PC-9 (cell line): ENCODE measurements at regions not wholly inside any gene's neighbourhood (a gene's known extent, or its start where the extent isn't known, plus 50 kb on each side); places are given as distances from the start of the nearest gene placed in this dataset.

Experiments used
- BruUV-seq: library from RNA; stranded (reverse); fragments of 400-500 nt; replicated peaks from 2 replicates; lab custom pipeline; 2021; lab: Mats Ljungman, UMichigan
- CTCF ChIA-PET: fragments of 300-600 bp; sonication (Branson Sonifier 250); formaldehyde crosslinking; loops from one replicate; lab custom pipeline; 2022; ENCODE audit warnings: antibody characterized with exemption; lab: Charles Lee
- POLR2A ChIA-PET: fragments of 300-600 bp; sonication (Branson Sonifier 250); formaldehyde crosslinking; loops from one replicate; lab custom pipeline; 2022; ENCODE audit warnings: antibody characterized with exemption; ENCODE audit not compliant: unreplicated experiment; lab: Charles Lee
- DNase-seq, 2 experiments: peaks; one replicate each; pipeline versions ENCODE4 v3.0.0 to v3.0.0-alpha.2; 2015 to 2022; ENCODE audit warnings: mixed read lengths in 1 of 2
- H2AFZ ChIP-seq: fragments of 200-600 bp; sonication (generic); 2 replicates; pipeline ENCODE4 v1.8.1; 2017; ENCODE audit warnings: antibody characterized with exemption
- H3F3A ChIP-seq: fragments of 200-600 bp; sonication (generic); 2 replicates; pipeline ENCODE4 v1.8.1; 2017; ENCODE audit warnings: antibody characterized with exemption, mild to moderate bottlenecking, low read depth; ENCODE audit not compliant: insufficient read depth
- H3K27ac ChIP-seq: fragments of 200-600 bp; sonication (generic); 2 replicates; pipeline ENCODE4 v1.6.1; 2016; ENCODE audit warnings: mixed run types
- H3K27me3 ChIP-seq: fragments of 200-600 bp; sonication (generic); 2 replicates; pipeline ENCODE4 v1.6.1; 2016; ENCODE audit warnings: low read depth, mixed run types; ENCODE audit not compliant: insufficient read depth
- H3K36me3 ChIP-seq: fragments of 200-600 bp; sonication (generic); 2 replicates; pipeline ENCODE4 v1.6.1; 2016; ENCODE audit warnings: low read depth, mixed run types
- H3K4me1 ChIP-seq: fragments of 200-600 bp; sonication (generic); replicated peaks from 2 replicates; pipeline ENCODE4 v1.6.1; 2016; ENCODE audit warnings: mixed run types; ENCODE audit not compliant: insufficient read depth
- H3K4me2 ChIP-seq: fragments of 200-600 bp; sonication (generic); 2 replicates; pipeline ENCODE4 v1.6.1; 2017; ENCODE audit warnings: mixed run types
- H3K4me3 ChIP-seq: fragments of 200-600 bp; sonication (generic); 2 replicates; pipeline ENCODE4 v1.6.1; 2016; ENCODE audit warnings: mixed run types
- H3K79me2 ChIP-seq: fragments of 200-600 bp; sonication (generic); 2 replicates; pipeline ENCODE4 v1.6.1; 2017; ENCODE audit warnings: low read depth, mixed run types
- H3K9me2 ChIP-seq: fragments of 200-600 bp; sonication (generic); 2 replicates; pipeline ENCODE4 v1.8.1; 2017; ENCODE audit warnings: mild to moderate bottlenecking; ENCODE audit not compliant: insufficient read depth
- H3K9me3 ChIP-seq: fragments of 200-600 bp; sonication (generic); 2 replicates; pipeline ENCODE4 v1.8.1; 2016; ENCODE audit warnings: low read depth; ENCODE audit not compliant: insufficient read depth
- H4K20me1 ChIP-seq: fragments of 200-600 bp; sonication (generic); 2 replicates; pipeline ENCODE4 v1.8.1; 2017; ENCODE audit not compliant: insufficient read depth
- EZH2 ChIP-seq: fragments of 200-600 bp; sonication (generic); IDR thresholded peaks from 2 replicates; pipeline ENCODE4 v1.8.0; 2017; ENCODE audit warnings: antibody characterized with exemption, low read depth
- intact Hi-C: fragments of 100-400 bp; cut with micrococcal nuclease; formaldehyde crosslinking; loops from one replicate; pipeline ENCODE4 v1.10.0; 2022; ENCODE audit not compliant: unreplicated experiment
- TF ChIP-seq, protein P1 (sequence below): fragments of 200-600 bp; sonication (generic); conservative IDR thresholded peaks from 2 replicates; pipeline ENCODE4 v1.6.1; 2017; ENCODE audit warnings: mixed run types, antibody characterized with exemption, mild to moderate bottlenecking, moderate library complexity

DNA sequence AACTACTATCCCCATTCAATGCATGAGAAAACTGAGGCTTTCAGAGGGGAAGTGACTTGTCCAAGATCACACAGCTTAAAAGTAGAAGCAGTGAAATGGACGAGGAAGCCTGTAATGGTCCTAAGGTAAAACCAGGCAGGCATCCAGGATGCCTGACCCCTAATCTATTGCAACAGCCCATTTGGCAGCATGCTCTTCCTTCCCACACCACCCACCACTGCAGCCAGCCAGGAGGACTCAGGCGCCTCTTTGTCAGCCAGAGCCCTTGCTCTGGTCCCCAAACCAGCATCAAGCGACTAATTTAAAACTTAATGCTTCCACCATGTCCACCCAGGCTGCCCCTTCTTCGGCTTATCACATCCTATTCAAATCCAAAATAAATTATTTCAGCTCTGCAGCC is 541.6 kb downstream of the CDK5RAP2 start:
- H3K79me2 ChIP-seq, result no peaks in the 10 kb centered on the region
- no peak overlapping the region for H3K27ac ChIP-seq
- no peaks in the 10 kb centered on the region for H3F3A ChIP-seq
- intact Hi-C loops, result no loop called here
- no TSS peak for BruUV-seq
- TF ChIP-seq EZH2, result no peak
- TF ChIP-seq, protein P1, sequence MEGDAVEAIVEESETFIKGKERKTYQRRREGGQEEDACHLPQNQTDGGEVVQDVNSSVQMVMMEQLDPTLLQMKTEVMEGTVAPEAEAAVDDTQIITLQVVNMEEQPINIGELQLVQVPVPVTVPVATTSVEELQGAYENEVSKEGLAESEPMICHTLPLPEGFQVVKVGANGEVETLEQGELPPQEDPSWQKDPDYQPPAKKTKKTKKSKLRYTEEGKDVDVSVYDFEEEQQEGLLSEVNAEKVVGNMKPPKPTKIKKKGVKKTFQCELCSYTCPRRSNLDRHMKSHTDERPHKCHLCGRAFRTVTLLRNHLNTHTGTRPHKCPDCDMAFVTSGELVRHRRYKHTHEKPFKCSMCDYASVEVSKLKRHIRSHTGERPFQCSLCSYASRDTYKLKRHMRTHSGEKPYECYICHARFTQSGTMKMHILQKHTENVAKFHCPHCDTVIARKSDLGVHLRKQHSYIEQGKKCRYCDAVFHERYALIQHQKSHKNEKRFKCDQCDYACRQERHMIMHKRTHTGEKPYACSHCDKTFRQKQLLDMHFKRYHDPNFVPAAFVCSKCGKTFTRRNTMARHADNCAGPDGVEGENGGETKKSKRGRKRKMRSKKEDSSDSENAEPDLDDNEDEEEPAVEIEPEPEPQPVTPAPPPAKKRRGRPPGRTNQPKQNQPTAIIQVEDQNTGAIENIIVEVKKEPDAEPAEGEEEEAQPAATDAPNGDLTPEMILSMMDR, result no peak
- no peaks in the 10 kb centered on the region for H3K36me3 ChIP-seq
- ChIA-PET CTCF (no interaction called here), POLR2A (interaction anchor here (0.6 kb wide), 2 partner anchors 134 to 141 kb away, joined by 3 to 4 read pairs; no protein-coding TSS in a partner anchor)
- DNase-seq, result no peak
- H3K27me3 ChIP-seq, result peaks cover 19% of the 10 kb centered on the region; the same call in 1 of the 2 replicates
- H2AFZ ChIP-seq, result no peak overlapping the region
- no peaks in the 10 kb centered on the region for H3K9me2 ChIP-seq
- H3K4me1 ChIP-seq, result no peaks in the 10 kb centered on the region
- no peaks in the 10 kb centered on the region for H4K20me1 ChIP-seq
- H3K4me2 ChIP-seq, result no peak overlapping the region
- no peaks in the 10 kb centered on the region for H3K9me3 ChIP-seq
- no peak overlapping the region for H3K4me3 ChIP-seq

DNA sequence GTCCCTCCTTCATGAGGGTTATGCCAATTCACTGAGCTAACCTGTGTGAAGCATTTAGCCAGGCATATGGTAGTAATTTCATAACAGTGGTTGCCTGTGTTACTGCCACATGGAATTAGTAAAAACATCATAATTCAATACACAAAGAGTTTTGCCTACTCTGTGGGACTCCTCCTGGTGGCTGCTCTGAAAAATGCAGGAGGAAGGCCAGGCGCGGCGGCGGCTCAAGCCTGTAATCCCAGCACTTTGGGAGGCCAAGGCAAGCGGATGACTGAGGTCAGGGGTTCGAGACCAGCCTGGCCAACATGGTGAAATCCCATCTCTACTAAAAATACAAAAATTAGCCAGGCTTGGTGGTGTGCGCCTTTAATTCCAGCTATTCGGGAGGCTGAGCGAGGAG is 547.3 kb downstream of the CDK5RAP2 start:
- no peaks in the 10 kb centered on the region for H3F3A ChIP-seq
- no peaks in the 10 kb centered on the region for H3K9me2 ChIP-seq
- no peak overlapping the region for H3K4me3 ChIP-seq
- no peaks in the 10 kb centered on the region for H3K9me3 ChIP-seq
- BruUV-seq, result no TSS peak
- no peak overlapping the region for H3K27ac ChIP-seq
- no peaks in the 10 kb centered on the region for H3K27me3 ChIP-seq
- TF ChIP-seq, protein P1, result peak; percentile 31; the same call in 1 of the 2 replicates
- TF ChIP-seq EZH2, result no peak
- no peaks in the 10 kb centered on the region for H3K4me1 ChIP-seq
- intact Hi-C loops, result no loop called here
- DNase-seq, result no peak
- H3K4me2 ChIP-seq, result no peak overlapping the region
- H2AFZ ChIP-seq, result no peak overlapping the region
- H3K79me2 ChIP-seq, result no peaks in the 10 kb centered on the region
- ChIA-PET POLR2A (no interaction called here), CTCF (no interaction called here)
- no peaks in the 10 kb centered on the region for H4K20me1 ChIP-seq
- H3K36me3 ChIP-seq, result no peaks in the 10 kb centered on the region

DNA sequence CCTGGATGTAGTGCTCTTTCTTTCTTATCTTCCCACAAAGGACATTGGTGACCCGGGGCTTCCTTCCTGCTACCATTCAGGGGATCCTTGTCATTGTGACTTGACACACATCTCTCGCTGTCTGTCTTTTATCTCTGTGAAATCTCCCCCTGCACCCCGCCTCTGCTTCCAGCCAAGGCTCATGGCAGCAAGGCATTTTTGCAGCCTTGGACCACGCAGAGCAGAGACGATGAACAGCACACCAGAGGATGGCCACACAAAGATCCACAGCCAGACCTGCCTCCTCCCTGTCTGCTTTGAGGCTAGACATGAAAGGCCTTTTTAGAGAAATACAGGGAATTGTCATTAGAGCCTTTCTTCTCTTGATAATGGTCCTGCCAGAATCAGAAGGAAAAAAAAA is 549.1 kb downstream of the CDK5RAP2 start:
- no peaks in the 10 kb centered on the region for H3K27me3 ChIP-seq
- H3K79me2 ChIP-seq, result no peaks in the 10 kb centered on the region
- DNase-seq, result no peak
- H2AFZ ChIP-seq, result no peak overlapping the region
- H3K9me3 ChIP-seq, result no peaks in the 10 kb centered on the region
- H3K9me2 ChIP-seq, result no peaks in the 10 kb centered on the region
- no peaks in the 10 kb centered on the region for H3K36me3 ChIP-seq
- BruUV-seq, result no TSS peak
- no peaks in the 10 kb centered on the region for H4K20me1 ChIP-seq
- TF ChIP-seq, protein P1, result no peak
- no peak for TF ChIP-seq EZH2
- H3K4me1 ChIP-seq, result no peaks in the 10 kb centered on the region
- POLR2A ChIA-PET, result no interaction called here
- CTCF ChIA-PET, result no interaction called here
- H3K27ac ChIP-seq, result no peak overlapping the region
- intact Hi-C loops, result no loop called here
- no peak overlapping the region for H3K4me2 ChIP-seq
- no peak overlapping the region for H3K4me3 ChIP-seq
- H3F3A ChIP-seq, result no peaks in the 10 kb centered on the region
